NCI-H748 (cell line): ENCODE measurements at regions not wholly inside any gene's neighbourhood (a gene's known extent, or its start where the extent isn't known, plus 50 kb on each side); places are given as distances from the start of the nearest gene placed in this dataset.

ENCODE experiments used
- DNase-seq: peaks from one replicate; lab custom pipeline; 2025; ENCODE audit not compliant: unreplicated experiment; lab: John Stamatoyannopoulos, UW

GRCh38 chr11:95289378-95290101, 58.5 kb upstream of the SESN3 start:
- no peak for DNase-seq

GRCh38 chr11:95284057-95285052, 53.4 kb upstream of the SESN3 start:
- DNase-seq, result peak; percentile 7

GRCh38 chr11:95283650-95284049, 52.6 kb upstream of the SESN3 start:
- DNase-seq, result no peak

GRCh38 chr11:95283146-95283545, 52.1 kb upstream of the SESN3 start:
- no peak for DNase-seq

- DNase-seq, result no peak
These were observed 51.3 kb upstream of the SESN3 start for GRCh38 chr11:95282291-95282751.
